ENCODE measurements at regions not wholly inside any gene's neighbourhood (a gene's known extent, or its start where the extent isn't known, plus 50 kb on each side); places are given as distances from the start of the nearest gene placed in this dataset.
"Not testable (repeated sequence)": the region's sequence is repeated elsewhere in the genome, so short reads cannot be mapped to it uniquely, and the experiment has no call there.

DNA sequence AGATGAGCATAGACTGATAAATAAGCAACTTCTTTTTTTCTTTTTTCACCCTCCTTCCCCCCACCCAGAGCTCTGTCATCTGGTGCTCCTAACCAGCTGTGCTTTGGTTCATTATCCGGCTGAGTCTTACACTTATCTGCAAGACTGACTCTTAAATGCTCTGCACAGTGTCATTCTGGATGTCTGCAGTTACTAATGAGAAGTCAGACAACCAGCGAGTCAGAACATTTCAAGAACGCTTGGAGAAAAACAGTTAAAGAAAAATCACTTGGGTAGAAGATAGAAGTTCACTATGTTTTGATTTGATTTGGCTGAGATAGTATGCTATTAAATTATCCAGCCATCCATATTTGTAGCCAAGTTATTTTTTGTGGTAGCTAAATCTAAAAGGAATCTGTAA is 328.9 kb upstream of the PRICKLE1 start:
- H3K4me3 ChIP-seq (ENCODE audit: low read depth, low read length): no peak overlapping the region
- peak; percentile 60 for DNase-seq (ENCODE audit: low read depth)
- TF ChIP-seq, protein P1, sequence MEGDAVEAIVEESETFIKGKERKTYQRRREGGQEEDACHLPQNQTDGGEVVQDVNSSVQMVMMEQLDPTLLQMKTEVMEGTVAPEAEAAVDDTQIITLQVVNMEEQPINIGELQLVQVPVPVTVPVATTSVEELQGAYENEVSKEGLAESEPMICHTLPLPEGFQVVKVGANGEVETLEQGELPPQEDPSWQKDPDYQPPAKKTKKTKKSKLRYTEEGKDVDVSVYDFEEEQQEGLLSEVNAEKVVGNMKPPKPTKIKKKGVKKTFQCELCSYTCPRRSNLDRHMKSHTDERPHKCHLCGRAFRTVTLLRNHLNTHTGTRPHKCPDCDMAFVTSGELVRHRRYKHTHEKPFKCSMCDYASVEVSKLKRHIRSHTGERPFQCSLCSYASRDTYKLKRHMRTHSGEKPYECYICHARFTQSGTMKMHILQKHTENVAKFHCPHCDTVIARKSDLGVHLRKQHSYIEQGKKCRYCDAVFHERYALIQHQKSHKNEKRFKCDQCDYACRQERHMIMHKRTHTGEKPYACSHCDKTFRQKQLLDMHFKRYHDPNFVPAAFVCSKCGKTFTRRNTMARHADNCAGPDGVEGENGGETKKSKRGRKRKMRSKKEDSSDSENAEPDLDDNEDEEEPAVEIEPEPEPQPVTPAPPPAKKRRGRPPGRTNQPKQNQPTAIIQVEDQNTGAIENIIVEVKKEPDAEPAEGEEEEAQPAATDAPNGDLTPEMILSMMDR (IDR thresholded peaks at IDR 0.05; ENCODE audit: insufficient read depth, low read depth, low read length): no peak

DNA sequence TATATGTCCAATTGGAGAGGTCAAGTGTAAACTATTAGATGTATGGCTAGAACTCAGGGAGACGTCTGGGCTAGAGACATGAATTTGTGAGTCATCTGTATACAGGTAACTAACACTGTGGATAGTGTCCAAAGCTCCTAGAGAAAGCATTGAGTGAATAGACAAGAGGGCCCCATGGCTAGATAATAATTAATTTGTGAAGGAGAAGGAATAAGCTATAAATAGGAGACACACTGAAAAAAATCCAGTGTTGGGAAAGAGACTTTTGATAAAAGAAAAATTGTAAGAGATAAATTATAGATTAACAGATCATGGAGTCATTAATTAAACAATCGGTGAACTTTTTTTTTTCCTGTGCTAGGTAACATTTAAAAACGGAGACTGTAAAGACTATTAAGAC is 326.6 kb upstream of the PRICKLE1 start:
- TF ChIP-seq, protein P1 (IDR thresholded peaks at IDR 0.05; ENCODE audit: insufficient read depth, low read depth, low read length): no peak
- no peak overlapping the region for H3K4me3 ChIP-seq (ENCODE audit: low read depth, low read length)
- no peak for DNase-seq (ENCODE audit: low read depth)

DNA sequence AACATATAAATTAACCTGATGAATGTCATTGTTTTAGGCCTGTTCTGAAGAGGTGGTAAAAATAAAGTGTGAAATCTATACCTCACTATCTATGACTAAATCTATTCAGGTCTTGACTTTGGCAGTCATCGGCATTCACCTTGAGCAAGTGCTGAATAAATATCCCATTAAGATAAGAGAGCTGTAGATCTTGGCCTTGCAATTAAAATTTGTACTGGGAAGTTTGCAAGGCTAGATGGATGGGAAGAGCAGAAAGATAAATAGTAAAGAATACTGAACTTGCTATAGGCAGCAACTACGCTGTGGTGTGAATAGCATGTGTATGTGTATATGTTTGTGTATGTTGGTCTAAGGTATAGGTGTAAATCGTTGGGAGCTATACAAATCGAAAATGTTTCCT is 325.9 kb upstream of the PRICKLE1 start:
- H3K4me3 ChIP-seq (ENCODE audit: low read depth, low read length): no peak overlapping the region
- TF ChIP-seq, protein P1 (IDR thresholded peaks at IDR 0.05; ENCODE audit: insufficient read depth, low read depth, low read length): no peak
- DNase-seq (ENCODE audit: low read depth): no peak

DNA sequence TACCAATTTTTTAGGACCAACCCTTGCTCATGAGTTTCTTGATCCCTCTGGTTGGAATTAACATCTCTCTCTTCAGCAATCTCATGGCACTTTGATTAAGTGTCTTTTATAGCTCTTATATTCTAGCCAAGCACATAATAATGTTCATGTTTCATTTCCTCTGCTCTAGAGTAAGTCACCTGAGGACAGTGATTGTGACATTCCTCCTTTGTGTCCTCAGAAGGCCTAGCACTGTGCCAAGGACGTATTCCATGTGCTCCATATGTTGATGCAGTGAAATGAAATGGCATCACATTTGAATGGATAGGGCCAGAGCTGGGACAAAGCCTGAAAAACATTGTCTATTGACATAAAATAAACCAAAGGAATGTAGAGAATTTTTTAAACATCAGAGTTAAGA is 322.8 kb upstream of the PRICKLE1 start:
- H3K4me3 ChIP-seq (ENCODE audit: low read depth, low read length): no peak overlapping the region
- no peak for DNase-seq (ENCODE audit: low read depth)
- TF ChIP-seq, protein P1 (IDR thresholded peaks at IDR 0.05; ENCODE audit: insufficient read depth, low read depth, low read length): no peak

DNA sequence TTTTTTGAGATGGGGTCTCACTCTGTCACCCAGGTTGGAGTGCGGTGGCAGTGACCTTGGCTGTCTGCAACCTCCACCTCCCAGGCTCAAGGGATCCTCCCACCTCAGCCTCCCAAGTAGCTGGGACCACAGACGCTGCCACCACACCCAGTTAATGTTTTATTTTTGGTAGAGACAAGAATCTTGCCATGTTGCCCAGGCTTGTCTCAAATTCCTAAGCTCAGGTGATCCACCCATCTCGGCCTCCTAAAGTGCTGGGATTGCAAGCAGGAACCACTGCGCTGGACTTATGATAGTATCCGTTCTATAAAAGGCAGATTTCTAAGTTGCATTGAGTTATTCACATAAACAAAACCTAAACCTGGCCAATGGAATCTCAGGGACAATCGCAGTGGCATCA is 321.1 kb upstream of the PRICKLE1 start:
- no peak for DNase-seq (ENCODE audit: low read depth)
- H3K4me3 ChIP-seq (ENCODE audit: low read depth, low read length): no peak overlapping the region
- TF ChIP-seq, protein P1 (IDR thresholded peaks at IDR 0.05; ENCODE audit: insufficient read depth, low read depth, low read length): no peak

DNA sequence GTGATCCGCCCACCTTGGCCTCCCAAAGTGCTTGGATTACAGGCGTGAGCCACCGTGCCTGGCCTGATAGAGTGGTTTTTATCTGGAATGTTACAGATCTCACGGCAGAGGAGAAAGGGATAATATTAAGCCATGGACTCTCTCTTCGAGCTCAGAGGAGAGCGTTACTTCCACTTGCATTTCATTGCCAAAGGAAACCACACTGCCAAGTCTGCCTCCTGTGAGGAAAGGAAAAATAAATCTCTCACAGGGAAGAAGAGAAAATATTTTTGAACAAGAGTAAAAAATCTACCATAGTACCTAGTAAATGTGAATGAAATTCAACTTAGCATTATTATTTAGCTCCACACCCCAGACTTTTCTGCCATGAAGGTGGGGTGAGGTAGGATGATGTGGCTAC is 319.2 kb upstream of the PRICKLE1 start:
- no peak for DNase-seq (ENCODE audit: low read depth)
- TF ChIP-seq, protein P1 (IDR thresholded peaks at IDR 0.05; ENCODE audit: insufficient read depth, low read depth, low read length): no peak
- no peak overlapping the region for H3K4me3 ChIP-seq (ENCODE audit: low read depth, low read length)

DNA sequence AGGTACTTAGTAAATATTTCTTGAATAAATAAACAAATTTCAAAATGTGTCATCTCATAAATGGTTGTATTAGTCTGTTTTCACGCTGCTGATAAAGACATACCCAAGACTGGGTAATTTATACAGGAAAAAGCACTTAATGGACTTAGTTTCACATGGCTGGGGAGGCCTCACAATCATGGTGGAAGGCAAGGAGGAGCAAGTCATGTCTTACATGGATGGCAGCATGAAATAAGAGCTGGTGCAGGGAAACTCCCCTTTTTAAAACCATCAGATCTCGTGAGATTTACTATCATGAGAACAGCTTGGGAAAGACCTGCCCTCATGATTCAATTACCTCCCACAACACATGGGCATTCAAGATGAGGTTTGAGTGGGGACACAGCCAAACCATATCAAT is 317.3 kb upstream of the PRICKLE1 start:
- DNase-seq (ENCODE audit: low read depth); H3K4me3 ChIP-seq (ENCODE audit: low read depth, low read length): not testable (repeated sequence)

DNA sequence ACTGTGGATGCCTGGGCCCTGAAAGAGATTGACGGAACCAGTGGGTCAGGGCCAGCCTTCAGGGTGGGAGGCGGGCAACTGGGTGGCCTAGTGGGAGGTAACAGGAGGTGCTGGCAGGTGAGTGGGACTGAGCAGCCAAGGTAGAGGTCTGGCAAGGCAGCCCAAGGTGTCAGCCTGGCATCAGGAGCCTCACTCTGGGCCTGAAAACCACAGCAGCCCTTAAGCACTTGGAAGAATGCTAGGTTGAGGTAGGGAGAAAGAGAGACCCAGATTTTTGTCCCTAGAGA is 315.8 kb upstream of the PRICKLE1 start:
- DNase-seq (ENCODE audit: low read depth): no peak
- TF ChIP-seq, protein P1 (IDR thresholded peaks at IDR 0.05; ENCODE audit: insufficient read depth, low read depth, low read length): no peak
- H3K4me3 ChIP-seq (ENCODE audit: low read depth, low read length): no peak overlapping the region

Measured in fibroblast of villous mesenchyme (primary cell).